Fibroblast of lung (primary cell): ENCODE measurements at regions not wholly inside any gene's neighbourhood (a gene's known extent, or its start where the extent isn't known, plus 50 kb on each side); places are given as distances from the start of the nearest gene placed in this dataset.

Experiments used
- DNase-seq, 2 donors: peaks; one replicate each; pipeline versions ENCODE4 v3.0.0 to v3.0.0-alpha.2; 2010; ENCODE audit warnings: low read depth in 2 of 2
- H2AFZ ChIP-seq: 2 replicates; pipeline ENCODE4 v1.5.1; 2012; ENCODE audit warnings: low read length, control low read depth, inconsistent platforms
- H3K27ac ChIP-seq: 2 replicates; pipeline ENCODE4 v1.5.1; 2011; ENCODE audit warnings: low read length, control low read depth; ENCODE audit not compliant: insufficient read depth
- H3K27me3 ChIP-seq: 2 replicates; pipeline ENCODE4 v1.5.1; 2011; ENCODE audit warnings: mild to moderate bottlenecking, low read length; ENCODE audit not compliant: control insufficient read depth, insufficient read depth
- H3K36me3 ChIP-seq: 2 replicates; pipeline ENCODE4 v1.5.1; 2011; ENCODE audit warnings: low read length; ENCODE audit not compliant: control insufficient read depth, insufficient read depth
- H3K4me1 ChIP-seq: 2 replicates; pipeline ENCODE4 v1.5.1; 2011; ENCODE audit warnings: low read length; ENCODE audit not compliant: control insufficient read depth, insufficient read depth; ENCODE audit errors: extremely low read depth
- H3K4me2 ChIP-seq: 2 replicates; pipeline ENCODE4 v1.5.1; 2011; ENCODE audit warnings: low read length, control low read depth; ENCODE audit not compliant: insufficient read depth; ENCODE audit errors: extremely low read depth
- H3K4me3 ChIP-seq, 4 experiments: fragments of 200-600 bp in 1 of 4; sonication (generic) in 1 of 4; replicated peaks in 1 of 4; 2 replicates each; pipeline ENCODE4 v1.5.1; 2011 to 2016; ENCODE audit warnings: low read length in 4 of 4, low read depth in 3 of 4, mild to moderate bottlenecking in 3 of 4, control low read depth in 2 of 4, inconsistent platforms in 1 of 4, mixed read lengths in 1 of 4; ENCODE audit not compliant: insufficient read depth in 1 of 4; ENCODE audit errors: control extremely low read depth in 1 of 4
- H3K79me2 ChIP-seq: 2 replicates; pipeline ENCODE4 v1.5.1; 2012; ENCODE audit warnings: mild to moderate bottlenecking, low read length, inconsistent platforms; ENCODE audit not compliant: control insufficient read depth, insufficient read depth
- H3K9ac ChIP-seq: 2 replicates; pipeline ENCODE4 v1.5.1; 2011; ENCODE audit warnings: mild to moderate bottlenecking, low read length, control low read depth; ENCODE audit not compliant: insufficient read depth
- H3K9me3 ChIP-seq: 2 replicates; pipeline ENCODE4 v1.5.1; 2012; ENCODE audit warnings: low read depth, low read length; ENCODE audit not compliant: control insufficient read depth, insufficient read depth
- H4K20me1 ChIP-seq: 2 replicates; pipeline ENCODE4 v1.5.1; 2011; ENCODE audit warnings: low read length; ENCODE audit not compliant: control insufficient read depth, insufficient read depth; ENCODE audit errors: extremely low read depth
- EZH2 ChIP-seq: IDR thresholded peaks from 2 replicates; pipeline ENCODE4 v1.5.1; 2012; ENCODE audit warnings: low read length, control low read depth, mild to moderate bottlenecking; ENCODE audit errors: missing control alignments
- TF ChIP-seq, protein P1 (sequence below), 2 donors: IDR thresholded peaks in 1 of 2; conservative IDR thresholded peaks in 1 of 2; 1 replicate in 1 of 2; 2 replicates in 1 of 2; pipeline ENCODE4 v1.5.1; 2011 to 2012; ENCODE audit warnings: low read length in 2 of 2, control low read depth in 1 of 2, inconsistent platforms in 1 of 2, low read depth in 1 of 2, mild to moderate bottlenecking in 1 of 2

DNA sequence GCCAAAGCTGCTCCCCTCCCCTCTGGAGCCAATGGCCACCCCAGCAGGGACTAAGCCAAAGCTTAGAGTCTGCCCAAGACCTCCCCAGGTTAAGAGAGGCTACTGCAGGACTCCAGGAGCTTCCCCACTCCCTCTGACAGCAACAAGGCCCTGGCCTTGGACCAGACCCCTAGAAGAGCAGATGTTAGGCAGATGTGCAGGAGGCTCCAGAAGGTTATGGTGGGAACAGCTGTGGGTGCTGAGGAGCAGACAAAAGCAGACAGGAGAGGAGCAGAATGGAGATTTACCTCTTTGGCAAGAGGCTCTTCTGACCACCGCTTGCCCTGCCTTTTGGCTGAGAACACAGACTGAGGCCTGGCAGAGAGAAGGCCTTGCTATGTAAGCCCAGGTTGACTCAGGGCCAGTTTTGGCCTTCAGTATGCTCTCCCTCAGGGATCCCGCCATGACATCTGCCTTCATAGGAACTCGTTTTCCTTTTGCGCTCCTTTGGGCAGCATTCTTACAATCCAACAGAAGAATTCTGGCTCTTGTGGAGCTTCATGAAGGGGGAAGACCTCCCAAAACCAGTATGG is 113.0 kb downstream of the RBFOX3 start:
- Histone ChIP-seq H3K36me3 (no peaks in the 10 kb centered on the region), H3K27ac (no peak overlapping the region), H3K79me2 (no peaks in the 10 kb centered on the region), H3K9me3 (no peaks in the 10 kb centered on the region), H4K20me1 (no peaks in the 10 kb centered on the region), H3K4me1 (no peaks in the 10 kb centered on the region), H2AFZ (no peak overlapping the region), H3K9ac (no peak overlapping the region), H3K27me3 (no peaks in the 10 kb centered on the region), H3K4me3 (no peak overlapping the region), H3K4me2 (no peak overlapping the region)
- TF ChIP-seq, protein P1, sequence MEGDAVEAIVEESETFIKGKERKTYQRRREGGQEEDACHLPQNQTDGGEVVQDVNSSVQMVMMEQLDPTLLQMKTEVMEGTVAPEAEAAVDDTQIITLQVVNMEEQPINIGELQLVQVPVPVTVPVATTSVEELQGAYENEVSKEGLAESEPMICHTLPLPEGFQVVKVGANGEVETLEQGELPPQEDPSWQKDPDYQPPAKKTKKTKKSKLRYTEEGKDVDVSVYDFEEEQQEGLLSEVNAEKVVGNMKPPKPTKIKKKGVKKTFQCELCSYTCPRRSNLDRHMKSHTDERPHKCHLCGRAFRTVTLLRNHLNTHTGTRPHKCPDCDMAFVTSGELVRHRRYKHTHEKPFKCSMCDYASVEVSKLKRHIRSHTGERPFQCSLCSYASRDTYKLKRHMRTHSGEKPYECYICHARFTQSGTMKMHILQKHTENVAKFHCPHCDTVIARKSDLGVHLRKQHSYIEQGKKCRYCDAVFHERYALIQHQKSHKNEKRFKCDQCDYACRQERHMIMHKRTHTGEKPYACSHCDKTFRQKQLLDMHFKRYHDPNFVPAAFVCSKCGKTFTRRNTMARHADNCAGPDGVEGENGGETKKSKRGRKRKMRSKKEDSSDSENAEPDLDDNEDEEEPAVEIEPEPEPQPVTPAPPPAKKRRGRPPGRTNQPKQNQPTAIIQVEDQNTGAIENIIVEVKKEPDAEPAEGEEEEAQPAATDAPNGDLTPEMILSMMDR (conservative IDR thresholded peaks at IDR 0.05 in 1 of 2, IDR thresholded peaks at IDR 0.05 in 1 of 2; ENCODE audit: low read depth in 1 of 2, low read length in 2 of 2), result no peak
- no peak for TF ChIP-seq EZH2
- DNase-seq, result no peak

DNA sequence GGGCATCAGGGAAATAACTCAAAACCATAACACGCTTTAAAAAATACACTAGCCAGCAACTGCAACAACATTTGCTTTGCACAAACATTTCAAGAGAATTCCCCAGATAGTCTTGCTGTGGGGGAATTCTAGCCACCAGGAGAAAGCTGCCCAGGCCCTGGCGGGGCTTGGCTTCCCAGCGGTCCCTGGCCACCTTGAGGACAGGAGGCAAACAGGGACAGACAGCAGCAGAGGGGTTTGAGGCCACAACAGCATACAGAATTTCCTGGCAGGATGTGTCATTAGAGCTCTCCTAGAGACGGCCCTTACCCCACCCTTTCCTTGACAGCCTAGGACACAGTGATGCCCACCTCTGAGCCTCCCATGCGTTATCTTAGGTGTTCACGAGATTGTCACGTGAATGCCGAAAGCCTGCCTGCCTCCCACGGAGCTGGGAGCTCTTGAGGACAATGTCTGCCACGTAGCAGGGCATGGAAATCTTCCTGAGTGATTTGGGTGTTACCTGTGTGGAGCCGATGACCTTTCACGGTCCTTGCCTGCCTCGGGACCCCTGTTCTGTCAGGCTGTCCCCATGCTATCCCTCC is 114.3 kb downstream of the RBFOX3 start:
- no peaks in the 10 kb centered on the region for H3K27me3 ChIP-seq
- no peaks in the 10 kb centered on the region for H4K20me1 ChIP-seq
- H3K9ac ChIP-seq, result no peak overlapping the region
- H3K27ac ChIP-seq, result no peak overlapping the region
- TF ChIP-seq EZH2, result no peak
- TF ChIP-seq, protein P1 (conservative IDR thresholded peaks at IDR 0.05 in 1 of 2, IDR thresholded peaks at IDR 0.05 in 1 of 2; ENCODE audit: low read depth in 1 of 2, low read length in 2 of 2), result no peak
- H3K4me2 ChIP-seq, result no peak overlapping the region
- no peaks in the 10 kb centered on the region for H3K9me3 ChIP-seq
- H3K4me1 ChIP-seq, result no peaks in the 10 kb centered on the region
- no peaks in the 10 kb centered on the region for H3K36me3 ChIP-seq
- DNase-seq, result no peak
- no peaks in the 10 kb centered on the region for H3K79me2 ChIP-seq
- H2AFZ ChIP-seq, result no peak overlapping the region
- H3K4me3 ChIP-seq, result no peak overlapping the region

DNA sequence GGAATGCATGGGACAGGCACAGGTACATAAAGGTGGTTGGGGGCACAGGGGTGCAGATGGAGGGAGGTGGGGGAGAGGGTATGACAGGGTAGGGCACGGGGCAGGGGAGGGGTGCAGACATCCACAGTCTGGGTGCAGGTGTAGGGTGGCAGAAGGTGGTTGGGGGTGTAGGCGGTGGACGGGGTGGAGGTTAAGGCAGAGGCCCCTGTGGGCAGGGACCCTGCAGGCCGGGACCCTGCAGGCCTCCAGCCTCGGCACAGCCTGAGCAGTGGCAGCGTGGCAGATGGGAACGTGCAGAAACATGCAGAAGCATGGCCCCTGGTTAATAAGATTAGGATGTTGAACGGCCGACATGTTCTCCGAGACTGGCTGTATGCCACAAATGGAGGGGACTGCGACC is 115.2 kb downstream of the RBFOX3 start:
- no peak overlapping the region for H3K9ac ChIP-seq
- no peak overlapping the region for H2AFZ ChIP-seq
- H3K27me3 ChIP-seq, result no peaks in the 10 kb centered on the region
- H3K79me2 ChIP-seq, result no peaks in the 10 kb centered on the region
- no peak for DNase-seq
- no peaks in the 10 kb centered on the region for H4K20me1 ChIP-seq
- H3K9me3 ChIP-seq, result no peaks in the 10 kb centered on the region
- H3K36me3 ChIP-seq, result no peaks in the 10 kb centered on the region
- H3K27ac ChIP-seq, result no peak overlapping the region
- TF ChIP-seq, protein P1 (conservative IDR thresholded peaks at IDR 0.05 in 1 of 2, IDR thresholded peaks at IDR 0.05 in 1 of 2; ENCODE audit: low read depth in 1 of 2, low read length in 2 of 2), result no peak
- no peak for TF ChIP-seq EZH2
- H3K4me1 ChIP-seq, result no peaks in the 10 kb centered on the region
- no peak overlapping the region for H3K4me3 ChIP-seq
- no peak overlapping the region for H3K4me2 ChIP-seq
